ENCODE measurements at regions not wholly inside any gene's neighbourhood (a gene's known extent, or its start where the extent isn't known, plus 50 kb on each side); places are given as distances from the start of the nearest gene placed in this dataset.

DNA sequence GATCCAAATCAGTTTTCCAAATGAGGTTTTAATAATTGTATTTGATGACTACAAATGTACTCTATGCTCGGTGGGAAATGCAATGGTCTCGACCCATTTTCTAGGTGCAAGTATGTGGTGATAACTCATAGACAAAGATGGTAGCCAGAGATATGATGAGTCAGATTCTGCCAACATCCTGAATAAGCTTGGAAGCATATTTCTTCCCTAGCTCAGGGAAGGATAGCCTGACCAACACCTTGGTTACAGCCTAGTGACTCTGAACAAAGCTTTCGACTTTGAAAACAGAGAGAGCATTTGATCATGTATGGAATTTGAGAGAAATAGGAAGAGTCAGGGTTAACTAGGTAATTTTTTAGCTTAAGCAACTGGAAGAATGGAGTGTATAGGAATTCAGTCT is 128.3 kb upstream of the MYOCD start:
- DNase-seq = no peak

DNA sequence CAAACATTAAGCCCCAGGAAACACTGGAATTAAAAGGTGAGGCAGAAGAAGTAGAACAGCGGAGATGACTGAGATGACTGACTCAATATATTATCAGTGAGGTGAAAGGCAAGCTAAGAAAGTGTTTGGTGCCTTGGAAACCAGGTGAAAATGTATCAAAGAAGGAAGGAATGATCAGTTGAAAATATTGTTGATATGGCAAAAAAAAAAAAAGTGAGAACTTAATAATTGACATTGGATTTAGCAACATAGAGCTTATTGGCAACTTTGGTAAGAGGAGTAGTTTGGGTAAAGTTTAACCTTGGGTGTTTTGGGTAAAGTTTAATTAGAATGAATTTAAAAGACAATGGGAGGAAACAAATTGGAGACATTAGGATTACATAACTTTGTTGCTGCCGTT is 127.7 kb upstream of the MYOCD start:
- no peak for DNase-seq

GRCh38 chr17:12545877-12546513 is 119.7 kb upstream of the MYOCD start:
- DNase-seq = no peak

- DNase-seq = no peak
Measured at GRCh38 chr17:12546983-12547382, 118.7 kb upstream of the MYOCD start.

DNA sequence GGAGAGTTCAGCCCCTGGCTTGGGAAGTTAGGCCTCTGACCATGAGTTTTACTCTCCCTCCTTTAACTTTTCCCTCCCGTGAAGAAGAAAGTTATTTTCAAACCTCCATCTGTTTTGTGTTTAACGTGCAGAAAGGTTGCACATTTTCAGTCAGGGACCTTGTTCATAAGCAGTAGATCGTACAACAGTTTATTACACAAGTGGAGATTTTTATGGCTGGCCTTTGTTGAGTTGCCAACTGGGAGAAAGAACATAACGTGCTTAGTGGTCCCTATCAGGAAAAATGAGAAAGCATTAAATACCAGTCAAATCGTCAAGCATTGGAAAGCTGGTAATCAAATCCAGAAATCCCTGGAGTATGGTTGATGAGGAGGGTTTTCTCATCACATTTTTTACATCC is 117.9 kb upstream of the MYOCD start:
- DNase-seq = no peak

DNA sequence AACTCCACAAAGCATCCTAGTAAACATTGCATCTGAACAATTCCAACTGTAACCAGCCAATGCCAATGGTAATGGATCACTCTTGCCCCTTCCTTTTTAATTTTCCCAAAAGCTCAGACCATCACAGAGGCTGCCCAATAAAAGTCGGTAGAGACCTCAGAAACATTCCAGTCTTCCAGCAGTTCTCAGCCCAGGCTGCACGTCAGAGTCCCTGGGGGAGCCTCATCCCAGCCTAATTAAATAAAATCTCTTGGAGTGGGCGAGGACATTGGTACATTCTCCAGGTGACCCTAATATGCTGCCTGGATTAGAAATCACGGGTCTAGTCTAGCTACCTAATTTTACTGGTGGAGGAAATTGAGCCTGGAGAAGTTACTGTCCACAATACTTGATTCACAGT is 117.1 kb upstream of the MYOCD start:
- no peak for DNase-seq

GRCh38 chr17:12549499-12550041 is 116.1 kb upstream of the MYOCD start:
- DNase-seq = no peak

- DNase-seq = no peak
Measured at GRCh38 chr17:12553625-12554024, 112.1 kb upstream of the MYOCD start.

GRCh38 chr17:12554251-12554650 is 111.4 kb upstream of the MYOCD start:
- DNase-seq = no peak

GRCh38 chr17:12566291-12566690 is 99.4 kb upstream of the MYOCD start:
- no peak for DNase-seq

GRCh38 chr17:12567077-12568053 is 98.3 kb upstream of the MYOCD start:
- DNase-seq = no peak

DNA sequence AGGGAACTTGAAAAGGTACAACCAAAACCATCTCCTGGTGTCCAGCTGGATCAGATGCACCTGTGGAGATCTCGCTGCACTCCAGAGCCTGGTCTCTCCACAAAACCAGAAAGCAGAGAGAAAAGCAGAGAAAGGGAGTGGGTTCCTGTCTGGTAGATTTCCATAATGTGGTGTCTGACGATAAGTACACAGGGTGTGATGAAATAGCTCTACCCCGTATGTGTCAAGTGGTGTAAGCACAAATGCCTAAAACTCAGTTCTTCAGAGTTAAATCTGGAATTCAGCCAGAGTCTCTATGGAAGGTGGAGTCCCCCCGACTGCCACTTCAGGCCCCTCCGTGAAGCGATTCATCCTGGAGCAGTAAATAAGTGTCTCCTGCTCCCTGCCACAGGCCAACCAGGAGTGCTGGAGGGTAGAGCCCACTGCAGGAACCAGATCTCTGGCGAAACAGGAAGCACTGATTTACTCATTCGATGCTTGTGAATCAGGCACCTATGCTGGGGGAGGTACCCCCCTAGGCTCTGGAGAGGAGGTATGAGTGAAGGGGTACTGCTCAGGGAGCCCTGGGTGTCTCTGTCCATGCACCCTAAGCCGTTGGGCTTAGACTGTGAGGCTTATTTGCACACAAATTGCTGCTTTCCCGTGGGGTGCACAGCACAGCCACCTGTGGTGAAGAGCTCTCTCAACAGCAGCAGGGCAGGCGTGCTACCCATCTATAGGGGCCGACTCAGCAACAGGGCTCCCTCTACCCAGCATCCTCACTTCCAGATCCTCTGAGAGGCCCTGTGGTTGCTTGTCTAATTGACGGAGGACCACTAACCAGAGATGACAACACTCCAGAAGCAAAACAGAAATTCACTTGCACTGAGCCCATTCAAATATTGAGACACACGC is 97.1 kb upstream of the MYOCD start:
- DNase-seq = no peak

DNA sequence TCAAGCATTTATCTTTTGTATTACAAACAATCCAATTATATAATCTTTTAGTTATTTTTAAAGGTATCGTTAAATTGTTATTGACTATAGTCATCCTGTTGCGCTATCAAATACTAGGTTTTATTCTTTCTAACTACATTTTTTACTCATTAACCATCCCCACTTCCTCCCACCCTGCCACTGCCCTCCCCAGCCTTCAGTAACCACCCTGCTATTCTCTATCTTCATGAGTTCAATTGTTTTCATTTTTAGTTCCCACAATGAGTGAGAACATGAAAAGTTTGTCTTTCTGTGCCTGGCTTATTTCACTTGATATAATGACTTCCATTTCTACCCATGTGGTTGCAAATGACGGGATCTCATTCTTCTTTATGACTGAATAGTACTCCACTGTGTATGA is 94.1 kb upstream of the MYOCD start:
- no peak for DNase-seq

GRCh38 chr17:12574525-12574924 is 91.2 kb upstream of the MYOCD start:
- DNase-seq = no peak

- DNase-seq = no peak
Measured at GRCh38 chr17:12575641-12576040, 90.0 kb upstream of the MYOCD start.

DNA sequence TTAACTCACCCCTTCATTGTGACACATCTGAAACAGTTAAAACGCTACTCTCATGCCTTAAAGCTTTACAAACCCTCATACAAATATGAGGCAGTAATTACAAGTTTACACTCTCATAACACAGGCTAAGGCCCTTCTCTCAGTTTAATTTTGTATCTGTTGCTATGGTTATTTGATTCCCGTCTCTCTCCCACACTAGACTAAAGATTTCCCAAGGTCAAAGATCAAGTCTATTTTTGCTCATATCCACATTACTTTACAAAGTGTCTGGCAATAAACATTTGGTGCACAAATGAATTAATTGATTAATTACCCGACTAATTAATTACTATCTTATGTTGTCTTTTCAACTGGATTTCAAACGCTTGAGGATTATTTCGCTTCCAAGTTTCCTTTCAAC is 86.4 kb upstream of the MYOCD start:
- no peak for DNase-seq

GRCh38 chr17:12580640-12581039 is 85.0 kb upstream of the MYOCD start:
- DNase-seq = no peak

- no peak for DNase-seq
Measured at GRCh38 chr17:12584727-12585126, 81.0 kb upstream of the MYOCD start.

GRCh38 chr17:12588531-12588930 is 77.2 kb upstream of the MYOCD start:
- DNase-seq = no peak

DNA sequence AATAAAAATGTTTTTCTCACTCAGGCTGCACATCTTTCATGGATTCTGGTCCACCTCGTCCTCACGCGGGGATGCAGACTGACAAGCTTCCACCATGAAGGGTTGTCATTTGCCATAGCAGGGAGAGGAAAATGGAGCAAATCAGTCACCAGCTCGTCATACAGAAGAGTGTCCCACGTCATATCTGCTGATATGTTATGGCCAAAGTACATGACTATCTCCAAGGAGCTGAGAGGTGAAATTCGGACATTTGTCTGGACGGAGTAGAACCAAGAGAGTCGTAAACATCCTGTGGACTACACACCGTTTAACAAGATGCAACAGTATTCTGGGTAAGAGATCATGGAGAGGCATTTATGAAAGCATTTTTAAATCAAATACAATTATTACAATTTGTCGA is 75.3 kb upstream of the MYOCD start:
- no peak for DNase-seq

DNA sequence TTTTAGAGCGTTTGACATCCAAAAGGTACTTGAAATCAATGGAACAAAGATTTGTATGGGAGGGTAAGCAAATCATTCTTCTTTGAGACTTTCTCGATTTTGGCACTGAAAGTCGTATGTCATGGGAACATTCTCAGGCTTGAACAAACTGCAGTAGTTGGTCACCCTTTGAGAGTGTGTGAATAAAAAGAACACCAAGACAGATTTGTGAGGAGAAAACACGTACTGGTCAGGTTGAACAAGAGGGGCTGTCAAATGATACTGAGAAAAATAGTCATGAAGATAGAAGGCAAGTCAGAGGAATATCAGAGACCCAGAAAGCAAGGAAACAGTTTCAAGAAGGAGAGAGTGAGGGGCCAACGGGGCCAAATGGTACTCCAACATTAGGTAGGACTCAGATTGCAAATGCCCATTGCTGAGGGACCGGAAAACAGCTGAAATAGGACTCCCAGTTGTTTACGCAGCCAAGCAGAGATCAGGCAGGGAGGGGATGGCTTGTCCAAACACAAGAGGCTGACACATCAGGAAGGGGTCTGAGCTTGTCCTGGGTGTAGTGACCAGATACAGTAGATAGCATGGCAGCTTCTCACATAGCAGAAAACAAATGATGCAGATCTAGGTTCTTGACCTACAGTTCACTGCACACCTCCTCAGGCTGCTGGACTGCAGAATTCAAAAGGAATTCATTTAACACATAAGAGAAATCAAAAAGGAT is 74.5 kb upstream of the MYOCD start:
- DNase-seq = no peak

GRCh38 chr17:12592941-12593340 is 72.7 kb upstream of the MYOCD start:
- no peak for DNase-seq
